Trophoblast cell (in vitro differentiated cells and primary cell): ENCODE measurements at regions not wholly inside any gene's neighbourhood (a gene's known extent, or its start where the extent isn't known, plus 50 kb on each side); places are given as distances from the start of the nearest gene placed in this dataset.

ENCODE experiments used
- DNase-seq, 2 donors: peaks; one replicate each; pipeline ENCODE4 v3.0.0-alpha.2; 2016
- H2AFZ ChIP-seq: 2 replicates; pipeline ENCODE4 v1.6.1; 2013; ENCODE audit warnings: low read length, moderate library complexity, mild to moderate bottlenecking; ENCODE audit not compliant: insufficient read depth, poor library complexity
- H2AK5ac ChIP-seq: 2 replicates; pipeline ENCODE4 v1.6.1; 2013; ENCODE audit warnings: mild to moderate bottlenecking, low read length
- H2BK120ac ChIP-seq: 2 replicates; pipeline ENCODE4 v1.6.1; 2013; ENCODE audit warnings: low read length, mild to moderate bottlenecking, moderate library complexity; ENCODE audit not compliant: insufficient read depth, poor library complexity
- H2BK12ac ChIP-seq: 2 replicates; pipeline ENCODE4 v1.6.1; 2013; ENCODE audit warnings: mild to moderate bottlenecking, low read length, moderate library complexity
- H2BK5ac ChIP-seq: 2 replicates; pipeline ENCODE4 v1.6.1; 2013; ENCODE audit warnings: low read length, low read depth, moderate library complexity, mild to moderate bottlenecking; ENCODE audit not compliant: poor library complexity
- H3K14ac ChIP-seq: 2 replicates; pipeline ENCODE4 v1.6.1; 2013; ENCODE audit warnings: mild to moderate bottlenecking, low read length
- H3K18ac ChIP-seq: 2 replicates; pipeline ENCODE4 v1.6.1; 2013; ENCODE audit warnings: mild to moderate bottlenecking, low read length
- H3K23ac ChIP-seq: 2 replicates; pipeline ENCODE4 v1.6.1; 2013; ENCODE audit warnings: low read length
- H3K27ac ChIP-seq: 2 replicates; pipeline ENCODE4 v1.5.1; 2013; ENCODE audit warnings: low read depth, mild to moderate bottlenecking, inconsistent platforms, low read length, moderate library complexity
- H3K27me3 ChIP-seq: 2 replicates; pipeline ENCODE4 v1.6.1; 2013; ENCODE audit warnings: inconsistent platforms, mild to moderate bottlenecking, low read length, moderate library complexity; ENCODE audit not compliant: insufficient read depth
- H3K36me3 ChIP-seq, 2 experiments: 1 replicate in 1 of 2; 2 replicates in 1 of 2; pipeline ENCODE4 v1.6.1; 2013; ENCODE audit warnings: low read length in 2 of 2, mild to moderate bottlenecking in 2 of 2, moderate library complexity in 1 of 2; ENCODE audit not compliant: insufficient read depth in 2 of 2, control insufficient read depth in 1 of 2
- H3K4ac ChIP-seq: 2 replicates; pipeline ENCODE4 v1.6.1; 2013; ENCODE audit warnings: low read depth, mild to moderate bottlenecking, low read length, moderate library complexity
- H3K4me1 ChIP-seq, 2 experiments: 1 replicate in 1 of 2; 2 replicates in 1 of 2; pipeline ENCODE4 v1.6.1; 2013; ENCODE audit warnings: low read length in 2 of 2, mild to moderate bottlenecking in 2 of 2, moderate library complexity in 1 of 2; ENCODE audit not compliant: insufficient read depth in 2 of 2, control insufficient read depth in 1 of 2
- H3K4me2 ChIP-seq: 2 replicates; pipeline ENCODE4 v1.6.1; 2013; ENCODE audit warnings: inconsistent platforms, mild to moderate bottlenecking, low read length, moderate library complexity
- H3K4me3 ChIP-seq: 2 replicates; pipeline ENCODE4 v1.5.1; 2013; ENCODE audit warnings: mild to moderate bottlenecking, low read depth, low read length, inconsistent platforms
- H3K79me1 ChIP-seq: one replicate; pipeline ENCODE4 v1.6.1; 2013; ENCODE audit warnings: low read length
- H3K79me2 ChIP-seq: 2 replicates; pipeline ENCODE4 v1.6.1; 2013; ENCODE audit warnings: low read length, mild to moderate bottlenecking; ENCODE audit not compliant: control insufficient read depth, insufficient read depth, poor library complexity
- H3K9ac ChIP-seq: 2 replicates; pipeline ENCODE4 v1.6.1; 2013; ENCODE audit warnings: mild to moderate bottlenecking, low read length
- H3K9me3 ChIP-seq: 2 replicates; pipeline ENCODE4 v1.6.1; 2013; ENCODE audit warnings: low read depth, mild to moderate bottlenecking, control low read depth, inconsistent platforms, low read length; ENCODE audit not compliant: insufficient read depth
- H4K12ac ChIP-seq: 2 replicates; pipeline ENCODE4 v1.6.1; 2013; ENCODE audit warnings: low read depth, mild to moderate bottlenecking, low read length, moderate library complexity
- H4K8ac ChIP-seq: 2 replicates; pipeline ENCODE4 v1.6.1; 2013; ENCODE audit warnings: low read depth, mild to moderate bottlenecking, low read length, moderate library complexity
- H4K91ac ChIP-seq: one replicate; pipeline ENCODE4 v1.6.1; 2013; ENCODE audit warnings: low read depth, mild to moderate bottlenecking, low read length, moderate library complexity
- WGBS: extraction: QIAGEN DNeasy Blood & Tissue Kit; methylation state at CpG from one replicate; pipeline ENCODE4 v1.1.7; 2013; ENCODE audit warnings: missing lambda C conversion rate; ENCODE audit not compliant: insufficient read length, insufficient coverage; ENCODE audit errors: extremely low coverage; 5-methylcytosine and 5-hydroxymethylcytosine counted together

DNA sequence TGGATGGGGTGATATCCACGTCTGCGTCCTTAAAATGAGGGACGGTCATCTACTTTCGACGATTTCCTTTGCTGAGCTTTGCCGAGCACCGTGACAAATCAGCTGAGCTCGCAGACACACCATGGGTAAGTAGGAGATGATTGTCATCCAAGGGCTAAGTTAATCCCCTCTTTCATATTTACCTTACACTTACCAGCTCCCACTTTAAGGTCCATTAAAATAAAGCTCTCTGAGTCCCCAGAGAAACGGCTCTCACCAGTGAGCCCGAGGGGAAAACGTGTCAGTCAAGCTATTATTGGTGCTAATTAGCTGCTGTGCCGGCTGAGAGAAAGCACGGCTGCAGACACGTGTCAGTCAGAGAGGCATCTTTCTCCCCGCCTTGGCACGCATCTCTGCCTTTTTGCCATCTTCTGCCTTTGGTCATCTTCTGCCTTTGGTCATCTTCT is 72.2 kb downstream of the CRLF2 start:
- Histone ChIP-seq H3K9ac (no peak overlapping the region), H4K8ac (no peak overlapping the region), H2BK12ac (no peak overlapping the region), H3K79me2 (no peaks in the 10 kb centered on the region), H2BK5ac (no peak overlapping the region), H3K4ac (no peak overlapping the region), H4K91ac (no peak overlapping the region), H3K4me3 (no peak overlapping the region), H3K4me1 (no peaks in the 10 kb centered on the region), H3K79me1 (no peaks in the 10 kb centered on the region), H3K36me3 (no peaks in the 10 kb centered on the region), H3K23ac (no peak overlapping the region), H2AK5ac (no peak overlapping the region), H3K27ac (no peak overlapping the region), H3K4me2 (no peak overlapping the region), H2BK120ac (no peak overlapping the region), H3K27me3 (no peaks in the 10 kb centered on the region), H3K14ac (no peak overlapping the region), H3K18ac (no peak overlapping the region), H2AFZ (no peak overlapping the region), H4K12ac (no peak overlapping the region), H3K9me3 (no peaks in the 10 kb centered on the region)
- DNase-seq = no peak
- no CpG with 5 or more reads among the region's 16 CpGs for WGBS

DNA sequence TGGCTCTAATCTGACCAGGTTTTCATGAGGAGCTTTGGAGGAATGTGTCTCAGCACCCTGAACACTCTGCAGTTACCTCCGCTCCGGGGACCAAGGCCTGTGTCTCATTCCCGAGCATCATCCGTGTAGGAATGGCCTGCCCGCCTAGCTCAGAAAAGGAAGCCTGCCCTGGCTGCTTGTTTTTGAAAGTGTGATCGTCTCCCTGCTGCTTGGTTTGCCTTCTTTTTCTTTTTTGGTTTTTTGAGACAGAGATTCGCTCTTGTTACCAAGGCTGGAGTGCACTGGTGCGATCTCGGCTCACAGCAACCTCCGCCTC is 73.3 kb downstream of the CRLF2 start:
- Histone ChIP-seq H2BK5ac (no peak overlapping the region), H3K4me2 (no peak overlapping the region), H4K8ac (no peak overlapping the region), H3K9me3 (no peaks in the 10 kb centered on the region), H3K23ac (no peak overlapping the region), H3K4ac (no peak overlapping the region), H3K9ac (no peak overlapping the region), H3K4me3 (no peak overlapping the region), H3K18ac (no peak overlapping the region), H3K14ac (no peak overlapping the region), H3K27me3 (no peaks in the 10 kb centered on the region), H3K79me1 (no peaks in the 10 kb centered on the region), H3K4me1 (no peaks in the 10 kb centered on the region), H2AK5ac (no peak overlapping the region), H3K27ac (no peak overlapping the region), H2BK12ac (no peak overlapping the region), H3K79me2 (no peaks in the 10 kb centered on the region), H2BK120ac (no peak overlapping the region), H3K36me3 (no peaks in the 10 kb centered on the region), H4K12ac (no peak overlapping the region), H4K91ac (no peak overlapping the region), H2AFZ (no peak overlapping the region)
- DNase-seq = no peak
- no CpG with 5 or more reads among the region's 10 CpGs for WGBS

DNA sequence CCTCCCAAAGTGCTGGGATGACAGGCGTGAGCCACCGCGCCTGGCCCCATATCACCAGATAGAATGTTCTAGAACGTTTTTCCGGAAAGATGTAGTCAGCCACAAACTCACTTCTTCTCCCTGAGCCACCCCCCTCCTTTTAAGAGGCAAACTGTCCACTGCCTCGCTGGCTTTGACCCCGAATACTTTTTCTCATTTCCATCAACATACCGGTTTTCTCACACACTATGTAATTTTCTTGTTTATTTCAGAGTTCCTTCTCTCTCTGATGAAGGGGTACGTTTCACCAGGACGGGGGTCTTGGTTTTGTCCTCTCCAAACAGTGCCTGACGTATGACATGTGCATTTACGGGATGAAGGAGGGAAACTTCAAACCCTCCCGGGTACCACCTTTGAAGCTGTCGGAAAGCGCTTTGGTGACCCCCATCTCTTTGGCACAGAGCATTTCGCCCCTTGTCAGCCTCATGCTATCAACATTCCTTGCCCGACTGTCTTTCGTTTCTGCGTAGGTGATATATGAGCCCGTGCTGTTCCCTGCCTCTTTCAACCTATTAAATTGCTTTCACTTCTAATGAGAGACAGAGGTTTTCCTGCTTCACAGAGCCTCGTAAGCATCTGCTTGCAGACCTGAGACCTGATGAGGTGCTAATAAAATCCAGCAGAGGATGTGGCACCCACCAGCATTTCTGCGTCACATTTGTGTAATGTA is 73.8 kb downstream of the CRLF2 start:
- Histone ChIP-seq H3K9me3 (no peaks in the 10 kb centered on the region), H4K12ac (no peak overlapping the region), H2BK120ac (no peak overlapping the region), H3K27ac (no peak overlapping the region), H3K4me2 (no peak overlapping the region), H3K79me1 (no peaks in the 10 kb centered on the region), H3K79me2 (no peaks in the 10 kb centered on the region), H3K4me3 (no peak overlapping the region), H3K4ac (no peak overlapping the region), H3K27me3 (no peaks in the 10 kb centered on the region), H3K14ac (no peak overlapping the region), H2BK12ac (no peak overlapping the region), H3K4me1 (no peaks in the 10 kb centered on the region), H2BK5ac (no peak overlapping the region), H3K23ac (no peak overlapping the region), H3K36me3 (no peaks in the 10 kb centered on the region), H3K9ac (no peak overlapping the region), H2AK5ac (no peak overlapping the region), H4K8ac (no peak overlapping the region), H2AFZ (no peak overlapping the region), H3K18ac (no peak overlapping the region), H4K91ac (no peak overlapping the region)
- no CpG with 5 or more reads among the region's 22 CpGs for WGBS
- no peak for DNase-seq

DNA sequence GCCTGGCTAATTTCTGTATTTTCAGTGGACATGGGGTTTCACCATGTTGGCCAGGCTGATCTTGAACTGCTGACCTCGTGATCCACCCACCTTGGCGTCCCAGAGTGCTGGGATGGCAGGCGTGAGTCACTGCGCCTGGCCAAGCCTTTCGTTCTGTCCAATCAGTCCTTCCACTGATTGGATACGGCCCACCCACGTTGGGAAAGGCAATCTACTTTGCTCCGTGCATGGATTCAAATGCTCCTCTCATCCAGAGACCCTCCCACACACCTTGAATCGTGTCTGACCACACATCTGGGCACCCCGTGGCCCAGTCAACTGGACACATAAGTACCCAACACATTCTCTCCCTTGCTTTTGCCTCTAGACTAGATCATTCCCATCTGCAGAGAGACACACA is 74.9 kb downstream of the CRLF2 start:
- Histone ChIP-seq H3K18ac (no peak overlapping the region), H2AFZ (no peak overlapping the region), H4K91ac (no peak overlapping the region), H2AK5ac (no peak overlapping the region), H3K79me1 (no peaks in the 10 kb centered on the region), H2BK5ac (no peak overlapping the region), H2BK12ac (no peak overlapping the region), H3K27ac (no peak overlapping the region), H4K8ac (no peak overlapping the region), H3K4me2 (no peak overlapping the region), H4K12ac (no peak overlapping the region), H2BK120ac (no peak overlapping the region), H3K14ac (no peak overlapping the region), H3K27me3 (no peaks in the 10 kb centered on the region), H3K4ac (no peak overlapping the region), H3K36me3 (no peaks in the 10 kb centered on the region), H3K4me3 (no peak overlapping the region), H3K9ac (no peak overlapping the region), H3K23ac (no peak overlapping the region), H3K4me1 (no peaks in the 10 kb centered on the region), H3K9me3 (no peaks in the 10 kb centered on the region), H3K79me2 (no peaks in the 10 kb centered on the region)
- no CpG with 5 or more reads among the region's 10 CpGs for WGBS
- DNase-seq = no peak
